Progenitor cell of endocrine pancreas (in vitro differentiated cells): ENCODE measurements at regions not wholly inside any gene's neighbourhood (a gene's known extent, or its start where the extent isn't known, plus 50 kb on each side); places are given as distances from the start of the nearest gene placed in this dataset.
A peak's percentile ranks its signal among the peaks of the same experiment; 100 is the strongest.

Experiments
- DNase-seq: peaks from one replicate; pipeline ENCODE4 v3.0.0; 2021; ENCODE audit warnings: low spot score; ENCODE audit not compliant: unreplicated experiment
- H3K27ac Mint-ChIP-seq: 2 replicates; pipeline ENCODE4 v1.8.0; 2021; ENCODE audit warnings: mild to moderate bottlenecking, moderate library complexity, mixed read lengths
- H3K27me3 Mint-ChIP-seq: 2 replicates; pipeline ENCODE4 v1.8.0; 2021; ENCODE audit warnings: mixed read lengths
- H3K36me3 Mint-ChIP-seq: 2 replicates; pipeline ENCODE4 v1.8.0; 2022; ENCODE audit warnings: mixed read lengths; ENCODE audit not compliant: insufficient read depth
- H3K4me1 Mint-ChIP-seq: 2 replicates; pipeline ENCODE4 v1.8.0; 2021; ENCODE audit warnings: low read depth, mixed read lengths
- H3K4me3 Mint-ChIP-seq: 2 replicates; pipeline ENCODE4 v1.8.0; 2021; ENCODE audit warnings: low read depth, mild to moderate bottlenecking, moderate library complexity, mixed read lengths
- H3K9me3 Mint-ChIP-seq: 2 replicates; pipeline ENCODE4 v1.8.0; 2021; ENCODE audit warnings: low read depth, mixed read lengths
- CTCF ChIP-seq: fragments of 200-600 bp; sonication (generic); IDR thresholded peaks from one replicate; pipeline ENCODE4 v1.5.0; 2021; ENCODE audit warnings: antibody characterized with exemption, mild to moderate bottlenecking; ENCODE audit not compliant: unreplicated experiment

- Mint-ChIP-seq H3K27ac (no peak overlapping the region), H3K27me3 (no peaks in the 10 kb centered on the region)
Observed at GRCh38 chr21:15558884-15559283, 170.9 kb upstream of the USP25 start.

GRCh38 chr21:15559660-15560059 lies 170.1 kb upstream of the USP25 start:
- Mint-ChIP-seq H3K4me1 (peaks cover 8% of the 10 kb centered on the region), H3K27ac (no peak overlapping the region), H3K9me3 (peaks cover 7% of the 10 kb centered on the region), H3K4me3 (no peak overlapping the region), H3K36me3 (no peaks in the 10 kb centered on the region), H3K27me3 (no peaks in the 10 kb centered on the region)
- no peak for DNase-seq
- TF ChIP-seq CTCF = no peak

More at GRCh38 chr21:15558884-15559283, 170.9 kb upstream of the USP25 start:
- Mint-ChIP-seq H3K36me3 (no peaks in the 10 kb centered on the region), H3K4me1 (peaks cover 4% of the 10 kb centered on the region), H3K4me3 (no peak overlapping the region), H3K9me3 (peaks cover 7% of the 10 kb centered on the region)
- no peak for TF ChIP-seq CTCF
- no peak for DNase-seq

- H3K36me3 Mint-ChIP-seq = no peaks in the 10 kb centered on the region
- H3K9me3 Mint-ChIP-seq = peaks cover 7% of the 10 kb centered on the region
- DNase-seq = no peak
- no peaks in the 10 kb centered on the region for H3K27me3 Mint-ChIP-seq
- H3K4me3 Mint-ChIP-seq = no peak overlapping the region
- peaks cover 14% of the 10 kb centered on the region for H3K4me1 Mint-ChIP-seq
- H3K27ac Mint-ChIP-seq = no peak overlapping the region
- no peak for TF ChIP-seq CTCF
Observed at GRCh38 chr21:15560383-15561056, 169.3 kb upstream of the USP25 start.

DNA sequence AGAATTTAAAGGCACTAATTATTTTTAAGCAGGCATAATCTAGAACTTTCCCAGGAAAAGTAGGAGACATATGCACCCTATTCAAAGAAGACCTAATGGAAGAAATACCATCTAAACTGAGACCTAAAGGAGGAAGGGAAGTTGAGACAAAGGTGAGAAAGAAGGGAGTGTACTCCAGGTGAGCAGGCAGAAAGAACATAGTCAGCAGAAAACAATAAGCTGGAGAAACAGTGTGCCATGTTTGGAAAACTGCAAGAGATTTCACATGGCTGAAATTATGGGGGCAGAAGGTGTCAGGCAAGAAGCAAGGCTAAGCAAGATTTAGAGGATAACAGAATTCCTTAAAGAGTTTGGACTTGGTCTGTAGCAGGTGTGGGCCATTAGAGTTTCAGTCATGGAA lies 167.0 kb upstream of the USP25 start:
- H3K27me3 Mint-ChIP-seq = no peaks in the 10 kb centered on the region

GRCh38 chr21:15564907-15565306 lies 164.9 kb upstream of the USP25 start:
- H3K9me3 Mint-ChIP-seq = no peaks in the 10 kb centered on the region
- no peaks in the 10 kb centered on the region for H3K27me3 Mint-ChIP-seq
- no peak for DNase-seq
- peak overlapping the region; percentile 42 for H3K27ac Mint-ChIP-seq
- H3K36me3 Mint-ChIP-seq = no peaks in the 10 kb centered on the region
- TF ChIP-seq CTCF = no peak
- H3K4me1 Mint-ChIP-seq = peaks cover 21% of the 10 kb centered on the region
- no peak overlapping the region for H3K4me3 Mint-ChIP-seq

More for the DNA sequence above, 167.0 kb upstream of the USP25 start:
- no peak overlapping the region for H3K4me3 Mint-ChIP-seq
- peaks cover 17% of the 10 kb centered on the region for H3K4me1 Mint-ChIP-seq
- DNase-seq = no peak
- TF ChIP-seq CTCF = no peak
- H3K36me3 Mint-ChIP-seq = no peaks in the 10 kb centered on the region
- H3K27ac Mint-ChIP-seq = no peak overlapping the region
- H3K9me3 Mint-ChIP-seq = peaks cover 4% of the 10 kb centered on the region
